Caco-2 (cell line): ENCODE measurements at regions not wholly inside any gene's neighbourhood (a gene's known extent, or its start where the extent isn't known, plus 50 kb on each side); places are given as distances from the start of the nearest gene placed in this dataset.

ENCODE experiments used
- BruUV-seq: library from RNA; stranded (reverse); fragments of 400-500 nt; replicated peaks from 2 replicates; lab custom pipeline; 2021; lab: Mats Ljungman, UMichigan
- CTCF ChIA-PET: fragments of 300-600 bp; sonication (Branson Sonifier 250); formaldehyde crosslinking; loops from one replicate; lab custom pipeline; 2022; ENCODE audit warnings: antibody characterized with exemption; lab: Charles Lee
- POLR2A ChIA-PET: fragments of 300-600 bp; sonication (Branson Sonifier 250); formaldehyde crosslinking; loops from one replicate; lab custom pipeline; 2022; ENCODE audit warnings: antibody characterized with exemption; lab: Charles Lee
- DNase-seq, 2 experiments: peaks; one replicate each; pipeline versions ENCODE4 v3.0.0 to v3.0.0-alpha.2; 2020 to 2022
- H3K27me3 ChIP-seq: replicated peaks from 2 replicates; pipeline ENCODE4 v1.6.0; 2011; ENCODE audit warnings: low read length; ENCODE audit not compliant: control insufficient read depth, insufficient read depth
- H3K36me3 ChIP-seq: 2 replicates; pipeline ENCODE4 v1.5.1; 2011; ENCODE audit warnings: low read length; ENCODE audit not compliant: control insufficient read depth, insufficient read depth
- H3K4me1 ChIP-seq: fragments of 250-450 bp; sonication (Bioruptor Pico); 2 replicates; pipeline ENCODE4 v1.5.1; 2020; ENCODE audit warnings: mild to moderate bottlenecking
- H3K4me3 ChIP-seq: 2 replicates; pipeline ENCODE4 v1.5.1; 2011; ENCODE audit warnings: low read depth, mild to moderate bottlenecking, control low read depth, low read length
- H3K9me3 ChIP-seq: fragments of 250-450 bp; sonication (Bioruptor Pico); 2 replicates; pipeline ENCODE4 v1.5.1; 2020; ENCODE audit warnings: mild to moderate bottlenecking, moderate library complexity
- H3K27ac Mint-ChIP-seq: one replicate; pipeline ENCODE4 v1.8.0; 2022; ENCODE audit warnings: mixed read lengths; ENCODE audit not compliant: unreplicated experiment
- H3K27me3 Mint-ChIP-seq: one replicate; pipeline ENCODE4 v1.8.0; 2022; ENCODE audit warnings: mixed read lengths; ENCODE audit not compliant: insufficient read depth, unreplicated experiment
- H3K36me3 Mint-ChIP-seq: one replicate; pipeline ENCODE4 v1.8.0; 2022; ENCODE audit warnings: mild to moderate bottlenecking, mixed read lengths; ENCODE audit not compliant: insufficient read depth, unreplicated experiment
- H3K4me1 Mint-ChIP-seq: one replicate; pipeline ENCODE4 v1.8.0; 2022; ENCODE audit warnings: low read depth, mixed read lengths; ENCODE audit not compliant: unreplicated experiment
- H3K4me3 Mint-ChIP-seq: one replicate; pipeline ENCODE4 v1.8.0; 2022; ENCODE audit warnings: mild to moderate bottlenecking, moderate library complexity, mixed read lengths; ENCODE audit not compliant: unreplicated experiment
- H3K9me3 Mint-ChIP-seq: one replicate; pipeline ENCODE4 v1.8.0; 2022; ENCODE audit warnings: mixed read lengths; ENCODE audit not compliant: unreplicated experiment
- intact Hi-C: fragments of 100-400 bp; cut with micrococcal nuclease; formaldehyde crosslinking; loops from one replicate; pipeline ENCODE4 v1.10.0; 2022; ENCODE audit not compliant: unreplicated experiment
- TF ChIP-seq, protein P1 (sequence below), 2 experiments: fragments of 200-600 bp in 1 of 2; IDR thresholded peaks; 1 replicate in 1 of 2; 2 replicates in 1 of 2; pipeline versions ENCODE4 v1.5.1 to v1.8.0; 2011 to 2022; ENCODE audit warnings: antibody characterized with exemption in 1 of 2, control low read depth in 1 of 2, inconsistent platforms in 1 of 2, low read depth in 1 of 2, low read length in 1 of 2, mild to moderate bottlenecking in 1 of 2, moderate library complexity in 1 of 2; ENCODE audit not compliant: insufficient read depth in 1 of 2, severe bottlenecking in 1 of 2, unreplicated experiment in 1 of 2

DNA sequence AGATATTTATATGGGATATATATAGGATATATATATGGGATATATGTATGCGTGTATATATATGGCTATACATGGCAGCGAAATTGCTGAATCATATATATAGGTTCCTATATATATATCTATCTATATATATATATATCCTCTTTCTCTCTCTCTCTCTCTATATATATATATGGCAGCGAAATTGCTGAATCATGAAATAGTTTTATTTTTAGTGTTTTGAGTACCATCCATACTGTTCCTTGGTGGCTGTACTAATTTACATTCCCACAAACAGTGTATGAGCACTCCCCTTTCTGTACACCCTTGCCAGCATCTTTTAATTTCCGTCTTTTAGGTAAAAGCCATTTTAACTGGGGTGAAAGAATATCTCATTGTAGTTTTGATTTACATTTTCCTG, 397.6 kb upstream of the LINC00305 start:
- Mint-ChIP-seq H3K27ac (no peak overlapping the region), H3K4me3 (no peak overlapping the region), H3K4me1 (no peaks in the 10 kb centered on the region), H3K9me3 (no peaks in the 10 kb centered on the region), H3K36me3 (no peaks in the 10 kb centered on the region), H3K27me3 (no peaks in the 10 kb centered on the region)
- no peak overlapping the region for H3K4me3 ChIP-seq
- POLR2A ChIA-PET = no interaction called here
- TF ChIP-seq, protein P1, sequence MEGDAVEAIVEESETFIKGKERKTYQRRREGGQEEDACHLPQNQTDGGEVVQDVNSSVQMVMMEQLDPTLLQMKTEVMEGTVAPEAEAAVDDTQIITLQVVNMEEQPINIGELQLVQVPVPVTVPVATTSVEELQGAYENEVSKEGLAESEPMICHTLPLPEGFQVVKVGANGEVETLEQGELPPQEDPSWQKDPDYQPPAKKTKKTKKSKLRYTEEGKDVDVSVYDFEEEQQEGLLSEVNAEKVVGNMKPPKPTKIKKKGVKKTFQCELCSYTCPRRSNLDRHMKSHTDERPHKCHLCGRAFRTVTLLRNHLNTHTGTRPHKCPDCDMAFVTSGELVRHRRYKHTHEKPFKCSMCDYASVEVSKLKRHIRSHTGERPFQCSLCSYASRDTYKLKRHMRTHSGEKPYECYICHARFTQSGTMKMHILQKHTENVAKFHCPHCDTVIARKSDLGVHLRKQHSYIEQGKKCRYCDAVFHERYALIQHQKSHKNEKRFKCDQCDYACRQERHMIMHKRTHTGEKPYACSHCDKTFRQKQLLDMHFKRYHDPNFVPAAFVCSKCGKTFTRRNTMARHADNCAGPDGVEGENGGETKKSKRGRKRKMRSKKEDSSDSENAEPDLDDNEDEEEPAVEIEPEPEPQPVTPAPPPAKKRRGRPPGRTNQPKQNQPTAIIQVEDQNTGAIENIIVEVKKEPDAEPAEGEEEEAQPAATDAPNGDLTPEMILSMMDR (IDR thresholded peaks at IDR 0.05; ENCODE audit: insufficient read depth in 1 of 2, low read depth in 1 of 2, low read length in 1 of 2, severe bottlenecking in 1 of 2, unreplicated experiment in 1 of 2) = no peak
- no peaks in the 10 kb centered on the region for H3K27me3 ChIP-seq
- DNase-seq = no peak
- CTCF ChIA-PET = no interaction called here
- no peaks in the 10 kb centered on the region for H3K9me3 ChIP-seq
- no peaks in the 10 kb centered on the region for H3K36me3 ChIP-seq
- BruUV-seq = no TSS peak
- intact Hi-C loops = no loop called here
- H3K4me1 ChIP-seq = no peaks in the 10 kb centered on the region

DNA sequence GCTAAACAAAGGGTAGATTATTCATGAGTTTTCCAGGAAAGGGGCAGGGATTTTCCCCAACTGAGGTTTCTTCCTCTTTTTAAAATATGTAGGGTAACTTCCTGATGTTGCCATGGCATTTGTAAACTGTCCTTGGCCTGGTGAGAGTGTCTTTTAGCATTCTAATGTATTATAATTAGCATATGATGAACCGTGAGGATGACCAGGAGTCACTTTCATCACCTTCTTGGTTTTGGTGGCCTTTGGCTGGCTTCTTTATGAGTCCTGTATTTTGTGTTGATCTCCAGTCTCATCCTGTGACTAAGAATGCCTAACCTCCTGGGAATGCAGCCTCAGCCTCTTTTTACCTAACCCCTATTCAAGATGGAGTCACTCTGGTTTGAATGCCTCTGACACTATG, 391.0 kb upstream of the LINC00305 start:
- Mint-ChIP-seq H3K4me3 (no peak overlapping the region), H3K27ac (no peak overlapping the region), H3K36me3 (no peaks in the 10 kb centered on the region), H3K4me1 (no peaks in the 10 kb centered on the region), H3K27me3 (no peaks in the 10 kb centered on the region), H3K9me3 (no peaks in the 10 kb centered on the region)
- ChIA-PET CTCF (no interaction called here), POLR2A (no interaction called here)
- Histone ChIP-seq H3K4me1 (no peaks in the 10 kb centered on the region), H3K9me3 (no peaks in the 10 kb centered on the region), H3K4me3 (no peak overlapping the region), H3K27me3 (no peaks in the 10 kb centered on the region), H3K36me3 (no peaks in the 10 kb centered on the region)
- TF ChIP-seq, protein P1 (IDR thresholded peaks at IDR 0.05; ENCODE audit: insufficient read depth in 1 of 2, low read depth in 1 of 2, low read length in 1 of 2, severe bottlenecking in 1 of 2, unreplicated experiment in 1 of 2) = no peak
- BruUV-seq = no TSS peak
- DNase-seq = no peak
- intact Hi-C loops = no loop called here

DNA sequence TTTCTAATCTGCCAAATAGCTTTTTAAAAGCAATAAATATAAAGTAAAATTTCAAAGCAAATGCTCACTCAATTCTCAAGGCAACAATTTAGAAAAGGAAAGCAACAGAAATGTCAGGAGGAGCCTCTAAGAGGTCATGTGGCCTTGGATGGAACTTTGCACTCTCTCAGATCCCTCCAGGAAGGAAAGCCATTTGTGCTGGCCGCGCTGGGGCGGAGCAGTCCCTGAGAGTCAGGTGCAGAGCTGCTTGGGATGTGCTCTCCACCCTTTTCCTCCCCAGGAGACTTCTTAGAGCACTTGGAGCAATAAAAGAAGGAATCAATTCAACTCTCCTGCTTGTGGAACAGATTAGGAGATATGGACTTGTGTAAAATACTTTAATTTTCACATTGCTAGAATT, 379.8 kb upstream of the LINC00305 start:
- POLR2A ChIA-PET = no interaction called here
- CTCF ChIA-PET = no interaction called here
- BruUV-seq = no TSS peak

More for the DNA sequence above, 379.8 kb upstream of the LINC00305 start:
- no peaks in the 10 kb centered on the region for H3K9me3 Mint-ChIP-seq
- no peaks in the 10 kb centered on the region for H3K27me3 ChIP-seq
- H3K9me3 ChIP-seq = no peaks in the 10 kb centered on the region
- no peaks in the 10 kb centered on the region for H3K4me1 ChIP-seq
- DNase-seq = no peak
- H3K4me3 ChIP-seq = no peak overlapping the region
- no peaks in the 10 kb centered on the region for H3K36me3 ChIP-seq
- no peak overlapping the region for H3K4me3 Mint-ChIP-seq
- H3K27me3 Mint-ChIP-seq = no peaks in the 10 kb centered on the region
- TF ChIP-seq, protein P1 (IDR thresholded peaks at IDR 0.05; ENCODE audit: insufficient read depth in 1 of 2, low read depth in 1 of 2, low read length in 1 of 2, severe bottlenecking in 1 of 2, unreplicated experiment in 1 of 2) = no peak
- intact Hi-C loops = no loop called here
- H3K27ac Mint-ChIP-seq = no peak overlapping the region
- no peaks in the 10 kb centered on the region for H3K4me1 Mint-ChIP-seq
- H3K36me3 Mint-ChIP-seq = no peaks in the 10 kb centered on the region
